ENCODE measurements at regions not wholly inside any gene's neighbourhood (a gene's known extent, or its start where the extent isn't known, plus 50 kb on each side); places are given as distances from the start of the nearest gene placed in this dataset.

- no peak for TF ChIP-seq CTCF (conservative IDR thresholded peaks at IDR 0.05)
- TF ChIP-seq ZFX (IDR thresholded peaks at IDR 0.05) = no peak
Measured at GRCh38 chr21:28669321-28669720, 323.4 kb downstream of the LTN1 start.
